Peyer's patch (tissue), 4 donors: ENCODE measurements at regions not wholly inside any gene's neighbourhood (a gene's known extent, or its start where the extent isn't known, plus 50 kb on each side); places are given as distances from the start of the nearest gene placed in this dataset.

ENCODE experiments used
- POLR2A ChIP-seq, 2 donors: fragments of 450-650 bp; IDR thresholded peaks; one replicate each; pipeline ENCODE4 v1.5.1; 2017; ENCODE audit warnings: antibody characterized with exemption in 2 of 2, mild to moderate bottlenecking in 2 of 2, moderate library complexity in 2 of 2
- TF ChIP-seq, protein P1 (sequence below), 6 experiments: fragments of 450-650 bp in 4 of 6; fragments of 200-600 bp in 2 of 6; sonication (generic) in 1 of 6; IDR thresholded peaks; one replicate each; pipeline ENCODE4 v1.5.1; 2017 to 2019; ENCODE audit warnings: antibody characterized with exemption in 6 of 6, mild to moderate bottlenecking in 3 of 6, moderate library complexity in 1 of 6

DNA sequence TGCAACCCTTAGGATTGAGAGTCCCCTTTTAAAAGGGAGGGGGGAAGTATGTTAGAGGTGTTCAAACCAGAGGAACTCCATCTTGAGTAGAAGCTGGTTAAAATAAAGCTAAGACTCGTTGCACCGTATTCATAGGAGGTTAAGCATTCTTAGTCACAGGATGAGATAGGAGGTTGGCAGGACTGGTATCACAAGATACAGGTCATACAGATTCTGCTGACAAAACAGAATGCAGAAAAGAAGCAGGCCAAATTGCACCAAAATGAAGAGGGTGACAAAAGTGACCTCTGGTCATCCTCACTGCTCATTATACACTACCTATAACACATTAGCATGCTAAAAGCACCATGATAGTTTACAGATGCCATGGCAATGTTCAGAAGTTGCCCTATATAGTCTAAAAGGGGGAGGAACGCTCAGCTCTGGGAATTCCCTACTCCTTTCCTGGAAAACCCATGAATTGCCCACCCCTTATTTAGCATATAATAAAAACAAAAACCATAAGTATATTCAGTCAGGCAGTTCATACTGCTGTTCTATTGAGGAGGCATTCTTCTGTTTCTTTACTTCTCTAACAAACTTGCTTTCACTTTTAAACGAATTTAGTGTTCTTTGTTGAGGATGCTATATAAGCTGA lies 192.2 kb upstream of the NDUFV2 start:
- TF ChIP-seq, protein P1, sequence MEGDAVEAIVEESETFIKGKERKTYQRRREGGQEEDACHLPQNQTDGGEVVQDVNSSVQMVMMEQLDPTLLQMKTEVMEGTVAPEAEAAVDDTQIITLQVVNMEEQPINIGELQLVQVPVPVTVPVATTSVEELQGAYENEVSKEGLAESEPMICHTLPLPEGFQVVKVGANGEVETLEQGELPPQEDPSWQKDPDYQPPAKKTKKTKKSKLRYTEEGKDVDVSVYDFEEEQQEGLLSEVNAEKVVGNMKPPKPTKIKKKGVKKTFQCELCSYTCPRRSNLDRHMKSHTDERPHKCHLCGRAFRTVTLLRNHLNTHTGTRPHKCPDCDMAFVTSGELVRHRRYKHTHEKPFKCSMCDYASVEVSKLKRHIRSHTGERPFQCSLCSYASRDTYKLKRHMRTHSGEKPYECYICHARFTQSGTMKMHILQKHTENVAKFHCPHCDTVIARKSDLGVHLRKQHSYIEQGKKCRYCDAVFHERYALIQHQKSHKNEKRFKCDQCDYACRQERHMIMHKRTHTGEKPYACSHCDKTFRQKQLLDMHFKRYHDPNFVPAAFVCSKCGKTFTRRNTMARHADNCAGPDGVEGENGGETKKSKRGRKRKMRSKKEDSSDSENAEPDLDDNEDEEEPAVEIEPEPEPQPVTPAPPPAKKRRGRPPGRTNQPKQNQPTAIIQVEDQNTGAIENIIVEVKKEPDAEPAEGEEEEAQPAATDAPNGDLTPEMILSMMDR (IDR thresholded peaks at IDR 0.05), result no peak
- TF ChIP-seq POLR2A (IDR thresholded peaks at IDR 0.05), result no peak
